GM23338 (cell line): ENCODE measurements at regions not wholly inside any gene's neighbourhood (a gene's known extent, or its start where the extent isn't known, plus 50 kb on each side); places are given as distances from the start of the nearest gene placed in this dataset.
"Not testable (repeated sequence)": the region's sequence is repeated elsewhere in the genome, so short reads cannot be mapped to it uniquely, and the experiment has no call there.

Source experiments
- CTCF ChIP-seq, 2 experiments: fragments of 200-600 bp in 1 of 2; sonication (generic) in 1 of 2; conservative IDR thresholded peaks; 2 replicates each; pipeline versions ENCODE4 v1.5.1 to v1.6.1; 2016 to 2017; ENCODE audit warnings: antibody characterized with exemption in 2 of 2, low read depth in 2 of 2, mild to moderate bottlenecking in 2 of 2, moderate library complexity in 1 of 2
- ETS1 ChIP-seq: IDR thresholded peaks from 2 replicates; pipeline ENCODE4 v1.6.1; 2016; ENCODE audit warnings: antibody characterized with exemption
- EZH2 ChIP-seq: fragments of 200-600 bp; sonication (generic); IDR thresholded peaks from one replicate; pipeline ENCODE4 v1.8.0; 2017; ENCODE audit warnings: antibody characterized with exemption, mild to moderate bottlenecking, low read depth; ENCODE audit not compliant: unreplicated experiment
- EZH2phosphoT487 ChIP-seq: fragments of 200-600 bp; sonication (generic); IDR thresholded peaks from one replicate; pipeline ENCODE4 v1.8.1; 2018; ENCODE audit warnings: antibody characterized with exemption; ENCODE audit not compliant: unreplicated experiment
- POLR2AphosphoS5 ChIP-seq: IDR thresholded peaks from 2 replicates; pipeline ENCODE4 v1.6.1; 2016; ENCODE audit warnings: antibody characterized with exemption, low read depth

GRCh38 chr5:1613515-1613914, 89.8 kb upstream of the LPCAT1 start:
- not testable (repeated sequence) for TF ChIP-seq CTCF (conservative IDR thresholded peaks at IDR 0.05; ENCODE audit: low read depth in 2 of 2); POLR2AphosphoS5; EZH2; EZH2phosphoT487; ETS1
